ENCODE measurements at regions not wholly inside any gene's neighbourhood (a gene's known extent, or its start where the extent isn't known, plus 50 kb on each side); places are given as distances from the start of the nearest gene placed in this dataset.

GRCh38 chr1:29931477-29932175 lies 695.3 kb downstream of the PTPRU start:
- Histone ChIP-seq H3K4me3 (ENCODE audit: control insufficient read depth in 2 of 3, extremely low read depth in 1 of 3, insufficient read depth in 2 of 3, low read depth in 1 of 3, low read length in 3 of 3) (no peak overlapping the region), H3K4me2 (ENCODE audit: control insufficient read depth, extremely low read depth, insufficient read depth, low read depth, low read length) (no peak overlapping the region), H3K27ac (ENCODE audit: control insufficient read depth, insufficient read depth, low read length) (no peak overlapping the region), H3K27me3 (ENCODE audit: control insufficient read depth, extremely low read depth, insufficient read depth, low read length) (peaks cover 28% of the 10 kb centered on the region), H3K4me1 (ENCODE audit: control insufficient read depth, extremely low read depth, insufficient read depth, low read length) (no peaks in the 10 kb centered on the region), H3K9me1 (ENCODE audit: control insufficient read depth, extremely low read depth, insufficient read depth, low read length) (no peaks in the 10 kb centered on the region), H2AFZ (ENCODE audit: control insufficient read depth, low read length) (no peak overlapping the region), H3K36me3 (ENCODE audit: control insufficient read depth in 2 of 2, extremely low read depth in 1 of 2, insufficient read depth in 2 of 2, low read length in 2 of 2) (no peaks in the 10 kb centered on the region), H3K9me3 (ENCODE audit: control insufficient read depth, low read depth, low read length) (no peaks in the 10 kb centered on the region), H4K20me1 (ENCODE audit: control insufficient read depth, extremely low read depth, insufficient read depth, low read length) (no peaks in the 10 kb centered on the region), H3K79me2 (ENCODE audit: control insufficient read depth, insufficient read depth, low read length) (no peaks in the 10 kb centered on the region), H3K9ac (ENCODE audit: control insufficient read depth, extremely low read depth, insufficient read depth, low read length) (no peak overlapping the region)
- TF ChIP-seq CTCF (optimal IDR thresholded peaks at IDR 0.05 in 1 of 3, IDR thresholded peaks at IDR 0.05 in 1 of 3, conservative IDR thresholded peaks at IDR 0.05 in 1 of 3; ENCODE audit: extremely low read depth in 1 of 3, insufficient read depth in 2 of 3, low read length in 3 of 3) = no peak
- TF ChIP-seq EZH2 (IDR thresholded peaks at IDR 0.05; ENCODE audit: low read length) = peak; percentile 34
- DNase-seq (ENCODE audit: low read depth, low spot score) = no peak
- FAIRE-seq = no peak
- dilution Hi-C loops (cut with MboI; ENCODE audit: extremely low pct_ligation_motif_present, low sequenced_read_pairs) = no loop called here

GRCh38 chr1:29925058-29925457 lies 688.7 kb downstream of the PTPRU start:
- peaks cover 3% of the 10 kb centered on the region for H3K27me3 ChIP-seq (ENCODE audit: control insufficient read depth, extremely low read depth, insufficient read depth, low read length)
- no peaks in the 10 kb centered on the region for H3K9me3 ChIP-seq (ENCODE audit: control insufficient read depth, low read depth, low read length)
- no peak overlapping the region for H2AFZ ChIP-seq (ENCODE audit: control insufficient read depth, low read length)
- no peaks in the 10 kb centered on the region for H3K9me1 ChIP-seq (ENCODE audit: control insufficient read depth, extremely low read depth, insufficient read depth, low read length)
- H3K79me2 ChIP-seq (ENCODE audit: control insufficient read depth, insufficient read depth, low read length) = no peaks in the 10 kb centered on the region
- H3K4me3 ChIP-seq (ENCODE audit: control insufficient read depth in 2 of 3, extremely low read depth in 1 of 3, insufficient read depth in 2 of 3, low read depth in 1 of 3, low read length in 3 of 3) = no peak overlapping the region
- no peak overlapping the region for H3K9ac ChIP-seq (ENCODE audit: control insufficient read depth, extremely low read depth, insufficient read depth, low read length)
- FAIRE-seq (no peak), DNase-seq (ENCODE audit: low read depth, low spot score) (no peak)
- no peaks in the 10 kb centered on the region for H3K36me3 ChIP-seq (ENCODE audit: control insufficient read depth in 2 of 2, extremely low read depth in 1 of 2, insufficient read depth in 2 of 2, low read length in 2 of 2)
- H4K20me1 ChIP-seq (ENCODE audit: control insufficient read depth, extremely low read depth, insufficient read depth, low read length) = no peaks in the 10 kb centered on the region
- no peak overlapping the region for H3K4me2 ChIP-seq (ENCODE audit: control insufficient read depth, extremely low read depth, insufficient read depth, low read depth, low read length)
- TF ChIP-seq CTCF (optimal IDR thresholded peaks at IDR 0.05 in 1 of 3, IDR thresholded peaks at IDR 0.05 in 1 of 3, conservative IDR thresholded peaks at IDR 0.05 in 1 of 3; ENCODE audit: extremely low read depth in 1 of 3, insufficient read depth in 2 of 3, low read length in 3 of 3) (no peak), EZH2 (IDR thresholded peaks at IDR 0.05; ENCODE audit: low read length) (no peak)
- H3K4me1 ChIP-seq (ENCODE audit: control insufficient read depth, extremely low read depth, insufficient read depth, low read length) = no peaks in the 10 kb centered on the region
- H3K27ac ChIP-seq (ENCODE audit: control insufficient read depth, insufficient read depth, low read length) = no peak overlapping the region
- dilution Hi-C loops (cut with MboI; ENCODE audit: extremely low pct_ligation_motif_present, low sequenced_read_pairs) = no loop called here

All from keratinocyte (primary cell).